ENCODE measurements at regions not wholly inside any gene's neighbourhood (a gene's known extent, or its start where the extent isn't known, plus 50 kb on each side); places are given as distances from the start of the nearest gene placed in this dataset.

- TF ChIP-seq EZH2 (IDR thresholded peaks at IDR 0.05) = no peak
- no peak for TF ChIP-seq POLR2AphosphoS5 (IDR thresholded peaks at IDR 0.05; ENCODE audit: borderline replicate concordance, low read depth, low read length)
- no peak for TF ChIP-seq FOXP2 (optimal IDR thresholded peaks at IDR 0.05; ENCODE audit: control extremely low read depth, extremely low read length, insufficient read depth)
Measured at GRCh38 chr22:48722661-48723060, 1105.0 kb downstream of the BRD1 start.
